Amniotic stem cell (primary cell): ENCODE measurements at regions not wholly inside any gene's neighbourhood (a gene's known extent, or its start where the extent isn't known, plus 50 kb on each side); places are given as distances from the start of the nearest gene placed in this dataset.
A peak's percentile ranks its signal among the peaks of the same experiment; 100 is the strongest.

Experiments
- DNase-seq: peaks from one replicate; lab custom pipeline; 2025; lab: John Stamatoyannopoulos, UW

DNA sequence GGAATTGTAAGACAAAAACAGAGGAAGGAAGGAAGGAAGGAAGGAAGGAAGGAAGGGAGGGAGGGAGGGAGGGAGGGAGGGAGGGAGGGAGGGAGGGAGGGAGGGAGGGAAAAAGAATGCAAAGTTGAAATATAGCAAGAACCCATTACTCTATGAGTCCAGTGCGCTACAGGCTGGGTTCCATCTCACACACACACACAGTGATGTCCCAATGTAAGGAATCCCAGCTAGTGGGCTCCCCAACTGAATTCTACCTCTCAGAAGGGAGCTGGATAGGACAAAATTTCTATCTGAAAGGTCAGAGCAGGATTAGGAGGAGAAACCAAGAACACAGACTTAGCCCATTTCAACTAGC lies 173.4 kb downstream of the DAD1 start:
- no peak for DNase-seq

DNA sequence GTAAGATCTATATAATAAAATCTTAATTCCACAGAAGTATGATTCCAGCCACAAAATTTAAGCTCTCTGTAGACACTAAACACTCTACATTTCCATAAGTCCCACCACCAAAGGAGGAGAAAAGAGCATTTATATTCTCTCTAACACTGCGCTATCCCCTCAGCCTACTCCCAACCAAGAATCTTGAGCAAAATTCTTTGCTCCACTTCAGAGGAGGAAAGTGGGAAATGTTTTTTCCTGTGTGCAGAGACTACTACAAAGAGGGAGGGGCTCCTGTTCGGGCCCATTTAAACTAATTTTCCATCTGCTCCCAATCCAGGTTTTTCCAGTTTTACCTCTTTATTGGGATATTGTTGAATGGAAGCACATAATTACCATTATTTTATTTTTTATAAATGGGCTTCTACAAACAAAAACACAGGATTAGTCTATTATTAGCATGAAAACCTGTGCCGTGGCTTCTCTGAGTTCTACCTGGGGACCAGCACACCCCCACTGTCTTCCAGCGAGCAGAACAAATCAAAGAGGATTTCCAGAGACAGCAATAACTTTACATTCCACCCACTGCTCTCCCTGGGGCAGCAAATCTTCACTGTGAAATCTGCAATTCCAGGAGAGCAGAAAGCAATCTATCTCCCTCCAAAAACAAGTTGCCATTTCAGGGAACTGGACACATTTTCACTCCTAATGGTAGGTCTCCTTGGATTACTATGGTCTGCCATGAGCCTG lies 174.0 kb downstream of the DAD1 start:
- no peak for DNase-seq

DNA sequence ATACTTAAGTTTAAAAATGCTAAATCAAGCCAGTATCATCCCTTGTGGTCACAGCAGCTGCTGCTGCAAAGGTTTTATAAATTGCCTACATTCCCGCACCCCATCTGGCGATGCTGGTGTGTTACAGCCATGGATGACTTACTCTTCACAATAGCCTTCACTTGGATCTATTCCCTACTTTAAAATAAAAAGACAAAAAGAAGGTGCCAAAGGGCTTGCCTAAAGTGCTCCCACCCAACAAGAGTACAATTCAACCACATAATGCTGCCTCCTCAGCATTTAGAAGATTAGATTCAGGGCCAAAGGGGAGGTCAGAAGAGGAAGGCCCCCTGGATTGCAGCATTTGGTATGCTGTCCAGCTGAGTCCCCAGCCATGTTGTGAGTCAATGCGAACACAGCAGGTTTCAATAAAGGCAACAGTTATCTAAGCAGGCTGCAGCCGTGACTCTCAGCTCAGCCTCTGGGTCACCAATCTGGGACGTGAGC lies 176.1 kb downstream of the DAD1 start:
- no peak for DNase-seq

DNA sequence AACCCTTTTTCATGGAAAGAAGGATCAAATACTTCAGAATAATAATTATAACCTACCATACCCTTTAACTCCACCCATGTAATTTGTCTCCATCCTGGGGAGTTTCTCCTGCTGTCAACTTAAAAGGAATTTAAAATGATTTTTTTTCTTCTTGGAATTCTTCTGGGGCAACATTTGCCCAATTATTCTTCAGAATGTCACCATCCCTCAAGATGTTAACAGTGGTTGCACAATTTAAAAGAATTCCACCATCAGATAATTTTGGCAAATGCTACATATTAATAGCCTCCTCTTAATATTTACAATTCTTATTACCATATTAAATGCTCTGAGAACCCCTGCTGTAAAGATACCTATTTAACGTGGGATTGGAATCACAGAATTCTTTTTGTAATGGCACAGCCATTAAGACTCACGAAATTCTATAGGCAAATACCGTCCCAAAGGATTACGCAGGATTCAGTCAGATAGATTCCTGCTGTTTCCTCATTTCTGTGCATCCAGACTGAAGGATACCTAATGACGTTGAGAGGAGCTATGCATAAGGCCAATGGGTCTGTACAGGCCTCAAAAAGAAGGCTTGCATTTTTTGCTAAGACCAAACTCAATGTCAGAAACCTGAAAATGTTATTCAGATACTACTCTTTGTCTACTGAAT lies 177.5 kb downstream of the DAD1 start:
- no peak for DNase-seq

DNA sequence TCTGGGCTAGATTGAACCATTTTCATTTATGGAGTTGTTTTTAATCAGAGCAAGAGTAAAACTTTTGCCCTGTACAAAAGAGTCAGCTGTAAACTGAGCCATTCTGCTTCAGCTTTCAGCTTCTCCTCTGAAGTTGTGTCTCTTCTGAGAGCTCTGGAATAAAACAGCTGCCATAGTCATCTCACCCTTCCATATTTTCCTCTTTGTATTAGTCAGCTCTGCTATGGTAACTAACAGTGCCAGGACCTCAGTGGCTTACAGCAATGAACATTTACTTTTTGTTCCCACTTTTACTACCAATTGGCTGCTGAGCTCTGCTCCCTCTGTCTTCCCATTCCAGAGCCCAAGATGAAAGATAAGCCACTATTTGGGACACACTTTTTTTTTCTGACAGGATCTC lies 178.5 kb downstream of the DAD1 start:
- DNase-seq, result no peak

DNA sequence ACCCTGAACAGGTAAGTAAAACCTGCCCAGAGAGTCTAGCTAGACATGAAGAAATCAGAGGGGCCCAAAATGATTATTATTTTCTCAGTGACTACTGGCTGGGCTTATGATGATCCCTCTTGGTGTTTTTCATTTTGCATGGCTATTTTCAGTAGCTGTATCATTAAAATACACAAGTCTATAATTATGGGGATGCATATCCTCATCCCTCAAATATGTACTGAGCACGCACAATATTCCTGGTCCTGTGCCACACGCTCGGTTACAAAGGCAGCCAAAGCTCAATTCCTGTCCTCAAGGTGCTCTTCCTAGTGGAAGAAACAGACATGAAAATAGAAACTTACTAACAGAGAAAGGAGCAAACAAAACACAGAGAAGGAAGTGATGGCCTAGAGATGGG lies 180.0 kb downstream of the DAD1 start:
- no peak for DNase-seq

DNA sequence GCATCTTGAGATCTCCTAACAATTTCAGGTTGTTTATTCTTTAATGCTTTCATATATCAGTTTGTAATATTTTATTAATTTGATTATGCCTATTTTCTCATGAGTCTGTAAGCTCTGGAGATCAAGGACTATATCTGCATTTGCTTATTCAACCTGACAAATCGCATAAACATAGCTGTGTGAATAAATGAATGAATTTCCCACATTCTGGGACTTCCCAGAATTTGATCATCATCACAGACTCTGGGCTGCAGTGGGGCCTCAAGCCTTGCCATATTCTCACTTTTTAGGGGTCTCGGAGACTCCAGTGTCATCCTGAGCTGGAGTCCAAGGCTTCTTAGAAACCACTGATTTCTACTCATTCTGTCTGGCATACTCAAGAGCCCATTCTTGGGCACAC lies 180.5 kb downstream of the DAD1 start:
- no peak for DNase-seq

DNA sequence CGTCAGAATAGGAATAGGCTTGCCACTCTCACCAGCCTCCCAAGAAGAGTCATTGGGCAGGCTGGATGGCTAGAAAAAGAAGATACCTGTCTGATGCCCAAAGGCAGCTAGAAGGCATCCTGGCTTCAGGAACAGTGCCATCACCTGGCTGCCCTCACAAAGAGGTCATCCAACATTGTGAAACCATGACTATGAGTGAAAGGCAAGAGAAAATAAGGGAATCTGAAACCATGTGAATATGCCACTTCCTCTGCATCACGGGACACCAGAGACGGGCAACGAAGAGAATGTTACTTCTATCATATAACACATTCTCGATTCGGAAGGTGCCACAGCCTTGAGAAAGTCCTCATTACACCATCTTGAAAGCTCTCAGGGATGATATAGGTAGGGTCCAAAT lies 182.0 kb downstream of the DAD1 start:
- no peak for DNase-seq

DNA sequence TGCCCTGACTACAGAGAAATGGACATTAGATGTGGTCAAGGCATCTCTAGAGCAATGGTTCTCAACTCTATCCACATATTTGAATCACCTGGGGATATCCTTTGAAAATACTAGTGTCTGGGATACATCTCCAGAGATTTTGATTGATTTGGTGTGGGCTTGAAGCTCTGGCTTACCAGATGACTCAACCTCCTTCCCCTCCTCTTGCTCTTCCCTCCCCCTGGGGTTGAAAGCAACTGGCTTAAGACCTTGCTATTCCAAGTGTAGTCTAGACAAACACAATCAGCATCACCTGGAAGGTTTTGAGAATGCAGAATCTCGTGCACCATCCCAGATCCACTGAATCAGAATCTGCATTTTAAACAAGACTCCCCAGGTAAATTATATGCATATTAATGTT lies 183.8 kb downstream of the DAD1 start:
- DNase-seq, result no peak

DNA sequence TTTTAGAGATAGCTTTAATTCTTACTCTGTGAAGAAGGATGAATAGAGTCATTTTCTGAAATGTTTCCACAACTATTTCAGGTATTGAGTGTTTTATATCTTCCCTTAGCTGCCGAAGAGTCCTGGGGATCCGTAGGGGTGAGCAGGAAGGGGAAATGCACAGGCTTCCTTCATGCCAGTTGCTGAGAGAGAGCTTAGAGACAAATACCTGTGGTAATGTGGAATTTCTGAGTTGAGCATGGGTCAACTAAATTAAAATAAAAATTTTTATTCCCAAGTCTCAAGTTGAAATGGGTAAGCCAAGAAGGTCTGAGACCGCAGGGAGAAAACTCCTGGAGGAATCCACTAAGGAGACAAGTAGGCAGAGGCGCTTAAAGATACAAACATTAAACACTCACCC lies 185.7 kb downstream of the DAD1 start:
- DNase-seq, result no peak

DNA sequence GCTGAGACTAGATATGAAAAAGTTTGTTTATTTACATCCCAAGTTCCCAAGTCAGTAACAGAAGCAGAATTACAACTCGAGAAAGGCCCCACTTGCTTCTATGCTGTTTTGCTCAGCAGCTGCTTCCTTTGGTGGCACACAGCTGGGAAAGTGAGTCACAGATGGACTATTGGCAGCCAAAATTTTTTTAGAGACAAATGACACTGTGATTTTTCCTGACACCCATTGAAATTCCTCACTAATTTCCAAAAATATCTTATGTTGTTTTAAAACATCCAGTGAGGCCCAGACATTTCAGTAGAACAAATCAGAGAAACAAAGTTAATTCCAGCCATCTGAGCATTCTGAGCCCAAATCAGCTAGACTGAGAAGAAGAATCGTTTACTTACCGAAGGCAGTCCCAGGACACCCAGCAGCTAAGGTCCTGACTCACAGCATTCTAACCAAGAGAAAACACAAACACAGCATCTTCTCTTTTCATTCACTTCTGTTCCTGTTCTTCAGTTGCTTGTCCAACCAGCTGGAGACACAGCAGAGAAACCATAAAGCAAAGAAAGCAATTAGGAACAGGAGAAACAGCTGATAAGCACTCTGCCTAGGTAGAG lies 188.3 kb downstream of the DAD1 start:
- no peak for DNase-seq

DNA sequence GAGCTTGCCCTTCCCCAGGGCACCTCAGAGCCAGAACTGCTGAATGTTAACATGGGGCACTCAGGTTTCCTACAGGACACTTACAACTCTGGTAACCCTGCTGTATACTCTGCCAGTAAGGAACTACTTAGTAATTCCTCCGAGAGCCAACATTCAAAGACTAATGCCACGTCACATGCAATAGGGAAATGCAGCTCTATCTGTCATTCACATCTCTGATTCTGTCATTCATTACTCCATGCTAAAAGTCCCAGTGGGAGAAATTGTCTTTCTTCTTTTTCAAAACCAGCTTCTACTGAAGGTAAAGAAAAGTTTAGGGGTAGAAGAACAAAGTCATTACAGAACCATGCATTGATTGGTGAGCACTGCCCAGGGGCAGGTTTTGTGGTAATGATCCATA lies 189.2 kb downstream of the DAD1 start:
- no peak for DNase-seq

DNA sequence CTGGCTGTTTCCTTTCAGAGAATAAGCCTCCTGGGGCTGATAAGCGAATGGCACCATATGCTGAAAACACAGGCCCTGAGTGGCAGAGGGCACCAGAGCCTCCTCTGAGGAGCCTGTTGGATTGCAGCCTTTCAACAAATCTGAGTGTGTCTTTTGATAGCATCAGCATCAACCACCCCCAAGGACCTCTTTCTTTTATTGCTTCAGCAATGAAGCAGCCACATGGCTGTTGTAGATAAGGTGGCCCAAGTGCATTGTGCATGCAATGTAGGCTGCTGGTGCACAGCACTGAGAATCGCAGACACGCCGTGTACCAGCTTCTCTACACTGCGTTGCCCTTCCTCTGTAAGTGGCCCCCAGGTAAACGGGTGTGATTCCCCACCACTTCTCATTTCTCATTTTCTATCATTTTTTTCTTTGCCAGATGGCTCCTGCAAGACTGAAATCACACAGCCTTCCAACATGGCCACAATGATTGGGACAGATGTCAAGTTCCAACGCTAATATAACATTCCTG lies 191.7 kb downstream of the DAD1 start:
- no peak for DNase-seq

DNA sequence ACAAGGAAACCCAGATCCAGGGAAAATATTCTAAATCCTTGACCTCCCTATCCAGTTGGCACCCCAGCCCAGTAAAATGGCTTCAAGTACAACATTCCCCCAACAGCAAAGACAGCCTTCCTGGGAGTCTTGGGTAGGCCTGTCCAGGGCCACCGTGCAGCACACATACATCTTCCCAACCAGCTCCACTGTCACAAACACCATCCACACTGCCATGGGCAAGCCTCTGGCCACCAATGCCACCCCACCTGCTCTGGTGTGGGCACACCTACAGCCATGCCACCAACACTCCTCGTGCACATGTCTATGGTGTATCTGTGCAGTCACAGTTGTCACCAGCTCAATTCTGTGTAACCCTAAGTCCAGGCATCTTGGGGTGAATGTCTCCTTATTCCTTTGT lies 193.2 kb downstream of the DAD1 start:
- DNase-seq, result no peak

DNA sequence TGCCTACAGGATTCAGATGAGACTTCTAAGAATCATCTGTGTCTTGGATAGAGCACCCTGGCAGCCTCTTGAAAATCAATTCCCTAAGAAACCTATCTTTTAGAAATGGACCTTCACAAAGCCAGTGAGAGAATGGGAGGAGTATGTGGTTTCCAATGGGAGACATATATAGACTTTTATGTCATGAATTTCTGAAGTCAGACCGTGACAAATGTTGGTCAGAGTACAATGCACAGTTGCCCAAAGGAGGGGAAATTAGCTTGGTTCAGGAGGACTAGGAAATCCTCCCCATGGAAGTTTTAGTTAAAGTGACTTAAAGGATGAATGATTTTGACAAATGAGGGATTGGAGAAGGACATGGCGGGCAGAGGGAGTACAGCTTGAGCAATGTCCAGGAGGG lies 194.4 kb downstream of the DAD1 start:
- DNase-seq, result no peak

DNA sequence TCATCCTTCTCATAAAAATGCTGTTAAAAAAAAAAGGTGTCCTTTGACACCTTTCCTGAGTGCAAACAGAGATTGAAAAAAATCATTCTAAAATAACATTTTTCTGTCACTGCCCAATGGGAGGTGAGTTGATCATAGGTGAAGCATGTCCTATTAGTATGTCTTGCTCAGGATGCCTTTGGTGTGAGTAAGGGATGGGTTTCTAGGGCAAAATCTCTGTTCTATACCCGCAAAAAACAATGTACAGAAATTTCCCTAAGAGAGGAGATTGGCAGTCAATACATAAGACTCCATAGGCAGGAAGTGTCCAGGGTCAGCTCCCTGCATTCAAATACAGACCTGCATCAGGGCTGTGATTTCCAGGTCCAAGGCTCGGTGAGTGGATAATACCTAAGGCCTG lies 195.2 kb downstream of the DAD1 start:
- DNase-seq, result no peak

DNA sequence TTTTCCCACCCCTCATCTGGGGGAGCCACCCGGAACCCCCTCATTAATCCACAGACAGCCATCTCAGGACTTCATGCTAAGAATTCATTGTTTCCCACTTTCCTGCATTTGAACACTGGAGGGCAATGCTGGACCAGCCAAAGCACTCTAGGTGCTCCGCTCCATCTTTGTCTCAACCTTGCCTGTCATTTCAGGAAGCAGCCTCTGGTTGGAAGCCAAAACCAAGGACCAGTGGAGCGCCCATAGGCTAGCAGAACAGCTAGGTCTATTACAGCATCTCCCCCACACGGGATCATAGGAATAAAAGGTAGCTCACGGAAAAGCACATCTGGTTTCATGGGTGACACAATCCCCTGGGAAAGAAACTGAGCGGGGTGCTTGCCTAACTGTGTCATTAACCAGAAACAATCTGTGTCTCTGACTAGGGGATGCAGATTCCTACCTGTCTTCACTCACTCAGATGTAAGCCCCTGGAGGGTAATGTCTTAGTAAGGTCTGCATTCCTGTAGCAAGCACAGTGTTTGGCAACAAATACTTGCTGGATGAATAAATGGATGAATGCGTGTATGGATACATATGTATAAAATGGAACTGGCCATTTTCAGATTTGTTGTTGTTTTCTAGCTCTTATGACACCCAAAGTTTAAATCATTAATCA lies 197.0 kb downstream of the DAD1 start:
- DNase-seq, result peak; percentile 53

DNA sequence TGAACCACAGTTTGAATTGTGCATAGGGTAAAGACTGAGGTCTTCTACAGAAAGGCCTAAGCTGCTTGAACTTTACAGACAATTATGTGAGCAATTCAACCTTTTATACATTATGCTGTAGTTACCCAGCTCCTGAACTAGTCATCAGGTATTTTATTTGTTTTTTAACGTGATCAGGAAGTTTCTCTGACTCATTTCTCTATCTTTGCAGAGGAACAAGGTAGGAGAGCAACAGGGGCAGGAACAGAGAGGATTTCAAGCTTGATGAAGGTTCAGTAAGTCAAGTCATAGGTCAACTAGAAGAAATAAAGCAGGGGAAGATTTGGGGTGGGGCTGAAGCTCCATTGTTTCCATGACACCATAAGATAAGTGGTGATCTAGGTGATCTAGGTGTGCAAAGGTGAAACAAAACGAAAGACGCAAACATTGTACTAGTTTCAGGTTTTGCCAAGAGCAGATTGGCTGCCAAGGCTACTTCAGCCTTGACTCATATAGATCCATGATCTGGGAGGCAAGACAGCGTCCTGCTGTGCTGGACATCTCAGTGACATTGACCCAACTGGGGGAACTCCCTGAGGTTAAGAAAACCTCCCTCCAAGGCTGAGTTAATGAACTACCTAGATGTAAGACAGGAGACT lies 198.1 kb downstream of the DAD1 start:
- no peak for DNase-seq

DNA sequence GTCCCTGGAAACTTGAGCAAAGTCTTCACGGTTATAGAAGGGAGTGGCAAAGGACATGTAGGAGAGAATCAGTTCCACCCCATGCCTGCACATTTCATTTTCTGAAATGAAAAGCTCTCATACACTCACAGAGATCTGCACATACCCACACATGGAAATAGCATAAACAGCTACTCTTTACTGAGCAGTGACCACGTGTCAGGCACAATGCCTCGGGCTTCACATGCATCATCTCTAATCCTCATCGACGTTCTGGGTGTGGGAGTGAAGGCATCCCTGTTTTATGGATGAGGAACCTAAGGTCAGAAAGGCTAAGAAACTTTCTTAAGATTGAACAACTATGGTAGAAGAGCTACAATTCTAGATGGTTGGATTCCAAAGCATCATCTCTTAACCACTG lies 198.8 kb downstream of the DAD1 start:
- DNase-seq, result no peak

DNA sequence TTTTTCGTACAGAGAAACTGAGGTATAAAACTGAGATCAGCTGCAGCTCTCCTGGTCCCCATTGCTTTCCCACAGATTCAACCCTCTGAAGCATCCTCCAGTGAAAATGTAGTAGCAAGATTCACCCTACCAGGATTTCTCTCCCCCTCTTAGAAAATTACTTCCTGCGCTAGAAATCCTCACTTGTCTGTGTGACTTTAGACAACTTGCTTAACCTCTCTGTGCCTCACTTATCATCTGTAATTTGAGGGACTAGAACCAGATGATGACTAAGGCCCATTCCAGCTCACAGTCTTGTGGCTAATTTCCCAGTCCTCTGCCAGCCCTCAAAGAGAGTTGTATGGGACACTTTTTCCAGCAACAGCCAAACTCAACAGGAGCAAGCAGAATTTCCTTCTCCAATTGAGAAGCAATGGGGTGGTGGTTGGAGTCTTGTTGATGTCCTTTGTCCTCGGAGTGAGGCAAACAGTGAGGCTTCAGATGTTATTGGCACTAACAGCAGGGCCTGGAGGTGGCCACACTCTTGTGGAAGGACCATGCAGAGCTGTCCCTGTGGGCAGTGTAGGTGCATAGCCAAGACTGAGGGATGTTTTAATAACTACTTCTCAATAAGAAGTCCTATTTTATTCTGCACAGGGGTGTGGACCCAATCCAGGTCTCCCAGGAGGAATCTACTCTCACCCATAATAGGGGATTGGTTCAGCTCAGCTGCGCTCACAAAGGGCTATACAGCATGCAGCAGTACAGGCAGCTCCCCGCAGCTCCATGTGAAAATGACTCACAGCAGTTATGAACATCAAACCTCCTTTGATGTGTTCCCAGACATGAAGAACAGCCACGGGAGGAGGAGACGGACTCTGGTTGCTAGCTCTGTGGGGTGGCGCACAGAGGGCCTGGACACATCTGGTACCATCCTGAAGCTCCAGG lies 200.1 kb downstream of the DAD1 start:
- no peak for DNase-seq

DNA sequence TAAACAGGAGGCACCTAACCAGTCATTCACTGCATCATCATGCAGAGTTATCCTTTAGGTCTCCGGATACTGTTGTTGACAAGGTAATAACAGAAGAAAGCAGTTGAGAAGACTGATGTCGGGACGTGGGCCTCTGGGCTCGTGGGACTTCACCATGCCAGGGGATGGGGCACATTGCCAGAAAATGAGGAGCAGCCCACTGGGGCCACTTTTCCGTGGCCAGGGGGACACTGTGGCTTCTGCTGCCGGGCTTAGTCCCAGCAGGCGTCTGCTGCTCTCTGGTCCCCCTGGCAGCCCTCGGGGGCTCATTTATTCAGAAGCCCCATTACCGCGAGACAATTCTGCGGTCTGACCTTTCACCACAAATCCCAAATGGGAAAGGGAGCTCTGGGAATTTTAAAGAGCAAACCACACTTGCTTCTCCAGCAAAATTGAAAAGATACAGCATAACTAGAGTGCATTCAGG lies 201.2 kb downstream of the DAD1 start:
- no peak for DNase-seq
